HCT116 (cell line): ENCODE measurements at regions not wholly inside any gene's neighbourhood (a gene's known extent, or its start where the extent isn't known, plus 50 kb on each side); places are given as distances from the start of the nearest gene placed in this dataset.

Experiments used
- ATAC-seq: fragments of 200-7000 bp; cut with Tn5 transposase; 2 replicates; pipeline ENCODE4 v1.9.1; 2020; ENCODE audit warnings: mild to moderate bottlenecking, moderate library complexity
- BruUV-seq: library from RNA; stranded (reverse); fragments of 400-500 nt; replicated peaks from 2 replicates; lab custom pipeline; 2021; lab: Mats Ljungman, UMichigan
- CTCF ChIA-PET: fragments of 300-600 bp; sonication (Branson Sonifier 250); formaldehyde crosslinking; loops from one replicate; lab custom pipeline; 2021; ENCODE audit warnings: antibody characterized with exemption; lab: Charles Lee
- POLR2A ChIA-PET: fragments of 300-600, 350-600 bp; sonication (Branson Sonifier 250); formaldehyde crosslinking; loops from one replicate; lab custom pipeline; 2021; ENCODE audit warnings: antibody characterized with exemption; lab: Charles Lee
- RAD21 ChIA-PET, 2 experiments: fragments of 300-600 bp; sonication (Branson Sonifier 250); formaldehyde crosslinking; loops; one replicate each; lab custom pipeline; 2023; ENCODE audit warnings: low total read pairs in 2 of 2; ENCODE audit not compliant: uncharacterized antibody in 2 of 2, unreplicated experiment in 2 of 2, low non-redundant PET in 1 of 2; lab: Charles Lee
- DNase-seq: peaks from one replicate; pipeline ENCODE4 v3.0.0-alpha.2; 2010; ENCODE audit warnings: low read depth, low spot score
- H2AFZ ChIP-seq: fragments of 200-600 bp; shearing (Covaris generic), sonication (generic); 2 replicates; pipeline ENCODE4 v1.6.1; 2017; ENCODE audit warnings: low read depth, mixed run types, mixed read lengths, antibody characterized with exemption, low read length; ENCODE audit not compliant: poor library complexity, severe bottlenecking
- H3K27ac ChIP-seq: 2 replicates; pipeline ENCODE4 v1.5.1; 2012; ENCODE audit warnings: low read depth, low read length
- H3K27me3 ChIP-seq: fragments of 200-600 bp; sonication (generic); 2 replicates; pipeline ENCODE4 v1.6.1; 2016; ENCODE audit warnings: mixed run types, low read length, mixed read lengths; ENCODE audit not compliant: insufficient read depth
- H3K36me3 ChIP-seq, 2 experiments: fragments of 200-500 bp in 1 of 2; fragments of 200-600 bp in 1 of 2; sonication (Bioruptor generic) in 1 of 2; sonication (generic) in 1 of 2; 2 replicates each; pipeline versions ENCODE4 v1.5.1 to v1.6.1; 2014 to 2016; ENCODE audit warnings: low read length in 2 of 2, inconsistent platforms in 1 of 2, mixed read lengths in 1 of 2, mixed run types in 1 of 2; ENCODE audit not compliant: insufficient read depth in 2 of 2, control insufficient read depth in 1 of 2
- H3K4me1 ChIP-seq, 2 experiments: fragments of 200-600 bp in 1 of 2; sonication (generic) in 1 of 2; 2 replicates each; pipeline versions ENCODE4 v1.5.1 to v1.6.1; 2012 to 2017; ENCODE audit warnings: low read length in 2 of 2, inconsistent platforms in 1 of 2, mild to moderate bottlenecking in 1 of 2, mixed read lengths in 1 of 2, mixed run types in 1 of 2, moderate library complexity in 1 of 2; ENCODE audit not compliant: insufficient read depth in 2 of 2, control insufficient read depth in 1 of 2
- H3K4me2 ChIP-seq: fragments of 200-600 bp; sonication (generic); 2 replicates; pipeline ENCODE4 v1.6.1; 2017; ENCODE audit warnings: mixed run types, low read length, mixed read lengths
- H3K4me3 ChIP-seq, 2 experiments: fragments of 200-600 bp in 1 of 2; sonication (generic) in 1 of 2; replicated peaks in 1 of 2; 2 replicates each; pipeline ENCODE4 v1.5.1; 2011 to 2016; ENCODE audit warnings: low read length in 2 of 2, control low read depth in 1 of 2, low read depth in 1 of 2, mild to moderate bottlenecking in 1 of 2, mixed read lengths in 1 of 2, mixed run types in 1 of 2
- H3K79me2 ChIP-seq: fragments of 200-600 bp; sonication (generic); 2 replicates; pipeline ENCODE4 v1.6.1; 2017; ENCODE audit warnings: mild to moderate bottlenecking, mixed run types, low read length, moderate library complexity, mixed read lengths; ENCODE audit not compliant: insufficient read depth
- H3K9ac ChIP-seq: fragments of 200-600 bp; sonication (generic); 2 replicates; pipeline ENCODE4 v1.6.1; 2016; ENCODE audit warnings: low read length, mixed read lengths
- H3K9me2 ChIP-seq: fragments of 200-600 bp; sonication (generic), shearing (Covaris generic); 2 replicates; pipeline ENCODE4 v1.6.1; 2017; ENCODE audit warnings: mixed run types, mild to moderate bottlenecking, moderate library complexity; ENCODE audit not compliant: insufficient read depth
- H3K9me3 ChIP-seq, 2 experiments: fragments of 200-500 bp in 1 of 2; fragments of 200-600 bp in 1 of 2; sonication (Bioruptor generic) in 1 of 2; sonication (generic) in 1 of 2; 2 replicates each; pipeline ENCODE4 v1.6.1; 2014 to 2017; ENCODE audit warnings: low read length in 2 of 2, mixed read lengths in 2 of 2, inconsistent platforms in 1 of 2, low read depth in 1 of 2, mild to moderate bottlenecking in 1 of 2, mixed run types in 1 of 2, moderate library complexity in 1 of 2; ENCODE audit not compliant: control insufficient read depth in 1 of 2, insufficient read depth in 1 of 2
- H4K20me1 ChIP-seq: fragments of 200-600 bp; sonication (generic), shearing (Covaris generic); 2 replicates; pipeline ENCODE4 v1.6.1; 2017; ENCODE audit warnings: mixed run types, mild to moderate bottlenecking, moderate library complexity; ENCODE audit not compliant: insufficient read depth
- CBX3 ChIP-seq: IDR thresholded peaks from 2 replicates; pipeline ENCODE4 v1.6.1; 2012; ENCODE audit warnings: low read depth
- JUND ChIP-seq: IDR thresholded peaks from 2 replicates; pipeline ENCODE4 v1.6.1; 2012
- RAD21 ChIP-seq: IDR thresholded peaks from 2 replicates; pipeline ENCODE4 v1.6.1; 2012; ENCODE audit warnings: low read depth, mild to moderate bottlenecking
- SIN3A ChIP-seq: IDR thresholded peaks from 2 replicates; pipeline ENCODE4 v1.6.1; 2012; ENCODE audit warnings: low read depth
- TCF7L2 ChIP-seq: IDR thresholded peaks from 2 replicates; pipeline ENCODE4 v1.7.0; 2011; ENCODE audit warnings: borderline replicate concordance, inconsistent platforms; ENCODE audit not compliant: insufficient read depth, insufficient read length; ENCODE audit errors: extremely low read depth
- ZNF274 ChIP-seq: fragments of 200-500 bp; sonication (Bioruptor generic); IDR thresholded peaks from 2 replicates; pipeline ENCODE4 v1.6.1; 2014; ENCODE audit warnings: mild to moderate bottlenecking, low read depth, low read length, inconsistent platforms
- intact Hi-C: fragments of 100-400 bp; cut with micrococcal nuclease; formaldehyde crosslinking; loops from 2 replicates; pipeline ENCODE4 v1.10.0; 2022
- TF ChIP-seq, protein P1 (sequence below), 3 experiments: fragments of 200-600 bp in 1 of 3; sonication (generic) in 1 of 3; IDR thresholded peaks in 2 of 3; conservative IDR thresholded peaks in 1 of 3; 2 replicates each; pipeline ENCODE4 v1.5.1; 2012 to 2017; ENCODE audit warnings: low read depth in 2 of 3, low read length in 2 of 3, antibody characterized with exemption in 1 of 3, borderline replicate concordance in 1 of 3, control low read depth in 1 of 3, mild to moderate bottlenecking in 1 of 3, mixed read lengths in 1 of 3, mixed run types in 1 of 3, moderate library complexity in 1 of 3; ENCODE audit not compliant: insufficient read depth in 1 of 3
- TF ChIP-seq, protein P2 (sequence below): IDR thresholded peaks from 2 replicates; pipeline ENCODE4 v1.6.1; 2012

DNA sequence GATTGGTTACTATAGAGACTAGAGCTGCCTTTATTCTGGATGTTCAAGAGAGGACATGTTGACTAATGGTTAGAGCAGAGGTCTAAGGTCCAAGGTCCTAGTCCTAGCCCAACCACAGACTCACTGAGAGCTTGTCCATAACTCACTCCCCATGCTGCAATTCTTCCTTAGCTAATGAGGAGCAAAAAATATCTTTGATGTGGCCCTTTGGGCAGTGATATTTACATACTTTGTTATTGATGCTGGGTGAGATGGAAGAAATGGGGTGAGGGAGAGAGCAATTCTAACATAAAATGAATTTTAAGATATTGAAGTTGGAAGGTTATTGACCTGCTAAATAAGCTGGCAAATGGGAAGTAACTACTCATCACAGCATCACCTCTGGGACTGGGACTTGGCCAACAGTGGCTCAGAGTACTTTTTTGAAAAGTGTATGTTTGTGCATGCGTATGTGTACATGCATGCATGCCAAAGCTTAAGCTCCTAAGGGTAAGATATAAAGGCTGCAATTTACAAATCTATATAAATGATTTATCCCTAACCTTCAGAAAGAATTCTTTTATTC lies 58.0 kb upstream of the ANKRD55 start:
- Histone ChIP-seq H3K36me3 (no peaks in the 10 kb centered on the region), H4K20me1 (no peaks in the 10 kb centered on the region), H3K27me3 (no peaks in the 10 kb centered on the region), H3K27ac (no peak overlapping the region), H3K9me3 (no peaks in the 10 kb centered on the region), H3K9ac (no peak overlapping the region), H3K4me3 (no peak overlapping the region), H3K79me2 (no peaks in the 10 kb centered on the region), H3K9me2 (no peaks in the 10 kb centered on the region), H2AFZ (no peak overlapping the region), H3K4me2 (no peak overlapping the region), H3K4me1 (no peaks in the 10 kb centered on the region)
- no peak for TF ChIP-seq SIN3A
- no peak for TF ChIP-seq TCF7L2
- TF ChIP-seq, protein P1, sequence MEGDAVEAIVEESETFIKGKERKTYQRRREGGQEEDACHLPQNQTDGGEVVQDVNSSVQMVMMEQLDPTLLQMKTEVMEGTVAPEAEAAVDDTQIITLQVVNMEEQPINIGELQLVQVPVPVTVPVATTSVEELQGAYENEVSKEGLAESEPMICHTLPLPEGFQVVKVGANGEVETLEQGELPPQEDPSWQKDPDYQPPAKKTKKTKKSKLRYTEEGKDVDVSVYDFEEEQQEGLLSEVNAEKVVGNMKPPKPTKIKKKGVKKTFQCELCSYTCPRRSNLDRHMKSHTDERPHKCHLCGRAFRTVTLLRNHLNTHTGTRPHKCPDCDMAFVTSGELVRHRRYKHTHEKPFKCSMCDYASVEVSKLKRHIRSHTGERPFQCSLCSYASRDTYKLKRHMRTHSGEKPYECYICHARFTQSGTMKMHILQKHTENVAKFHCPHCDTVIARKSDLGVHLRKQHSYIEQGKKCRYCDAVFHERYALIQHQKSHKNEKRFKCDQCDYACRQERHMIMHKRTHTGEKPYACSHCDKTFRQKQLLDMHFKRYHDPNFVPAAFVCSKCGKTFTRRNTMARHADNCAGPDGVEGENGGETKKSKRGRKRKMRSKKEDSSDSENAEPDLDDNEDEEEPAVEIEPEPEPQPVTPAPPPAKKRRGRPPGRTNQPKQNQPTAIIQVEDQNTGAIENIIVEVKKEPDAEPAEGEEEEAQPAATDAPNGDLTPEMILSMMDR (IDR thresholded peaks at IDR 0.05 in 2 of 3, conservative IDR thresholded peaks at IDR 0.05 in 1 of 3; ENCODE audit: borderline replicate concordance in 1 of 3, insufficient read depth in 1 of 3, low read depth in 2 of 3, low read length in 2 of 3): no peak
- no peak for TF ChIP-seq RAD21
- TF ChIP-seq JUND: no peak
- TF ChIP-seq, protein P2, sequence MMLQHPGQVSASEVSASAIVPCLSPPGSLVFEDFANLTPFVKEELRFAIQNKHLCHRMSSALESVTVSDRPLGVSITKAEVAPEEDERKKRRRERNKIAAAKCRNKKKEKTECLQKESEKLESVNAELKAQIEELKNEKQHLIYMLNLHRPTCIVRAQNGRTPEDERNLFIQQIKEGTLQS: no peak
- TF ChIP-seq CBX3: no peak
- TF ChIP-seq ZNF274: no peak
- CTCF ChIA-PET: interaction anchor here (2.0 kb wide), 1 partner anchor 547 kb away, joined by 8 read pairs; no protein-coding TSS in a partner anchor
- POLR2A ChIA-PET: no interaction called here
- no TSS peak for BruUV-seq
- DNase-seq: no peak
- intact Hi-C loops: no loop called here
- no peak for ATAC-seq
- RAD21 ChIA-PET: no interaction called here
